BLaER1 treated with 17β-estradiol and CSF1 and Interleukin-3, amounts not matched to agents 10 nM and 100 nM (cell line): ENCODE measurements at regions not wholly inside any gene's neighbourhood (a gene's known extent, or its start where the extent isn't known, plus 50 kb on each side); places are given as distances from the start of the nearest gene placed in this dataset.

ENCODE experiments used
- H3K27ac ChIP-seq, 11 experiments: shearing (Covaris generic); formaldehyde crosslinking; 2 replicates each; pipeline ENCODE4 v1.8.1; 2022
- H3K27me3 ChIP-seq, 11 experiments: shearing (Covaris generic); formaldehyde crosslinking; 2 replicates each; pipeline ENCODE4 v1.8.1; 2022
- H3K36me3 ChIP-seq, 11 experiments: shearing (Covaris generic); formaldehyde crosslinking; 2 replicates each; pipeline ENCODE4 v1.8.1; 2022
- H3K4me1 ChIP-seq, 10 experiments: shearing (Covaris generic); formaldehyde crosslinking; 2 replicates each; pipeline ENCODE4 v1.8.1; 2022
- H3K4me2 ChIP-seq, 11 experiments: shearing (Covaris generic); formaldehyde crosslinking; 2 replicates each; pipeline ENCODE4 v1.8.1; 2022
- H3K4me3 ChIP-seq, 10 experiments: shearing (Covaris generic); formaldehyde crosslinking; 2 replicates each; pipeline ENCODE4 v1.8.1; 2022
- H3K9ac ChIP-seq, 11 experiments: shearing (Covaris generic); formaldehyde crosslinking; 2 replicates each; pipeline ENCODE4 v1.8.1; 2022
- H3K9me3 ChIP-seq, 11 experiments: shearing (Covaris generic); formaldehyde crosslinking; replicated peaks in 1 of 11; 2 replicates each; pipeline ENCODE4 v1.8.1; 2022
- H4K20me1 ChIP-seq, 11 experiments: shearing (Covaris generic); formaldehyde crosslinking; 2 replicates each; pipeline ENCODE4 v1.8.1; 2022
- Cebpa-rat ChIP-seq, 11 experiments: shearing (Covaris generic); IDR thresholded peaks; 2 replicates each; pipeline ENCODE4 v1.8.1; 2022

GRCh38 chr11:19661827-19662226 lies 50.8 kb upstream of the NAV2 start:
- no peaks in the 10 kb centered on the region for H4K20me1 ChIP-seq
- no peak overlapping the region for H3K4me3 ChIP-seq
- no peaks in the 10 kb centered on the region for H3K27me3 ChIP-seq
- no peak for TF ChIP-seq Cebpa-rat (IDR thresholded peaks at IDR 0.05)
- no peak overlapping the region for H3K4me2 ChIP-seq
- H3K9me3 ChIP-seq = no peaks in the 10 kb centered on the region
- no peaks in the 10 kb centered on the region for H3K36me3 ChIP-seq
- no peak overlapping the region for H3K27ac ChIP-seq
- no peak overlapping the region for H3K9ac ChIP-seq
- H3K4me1 ChIP-seq = peaks cover 0 to 18% (median 8%) of the 10 kb centered on the region in 10 experiments; a peak in 10 of 20 replicates

DNA sequence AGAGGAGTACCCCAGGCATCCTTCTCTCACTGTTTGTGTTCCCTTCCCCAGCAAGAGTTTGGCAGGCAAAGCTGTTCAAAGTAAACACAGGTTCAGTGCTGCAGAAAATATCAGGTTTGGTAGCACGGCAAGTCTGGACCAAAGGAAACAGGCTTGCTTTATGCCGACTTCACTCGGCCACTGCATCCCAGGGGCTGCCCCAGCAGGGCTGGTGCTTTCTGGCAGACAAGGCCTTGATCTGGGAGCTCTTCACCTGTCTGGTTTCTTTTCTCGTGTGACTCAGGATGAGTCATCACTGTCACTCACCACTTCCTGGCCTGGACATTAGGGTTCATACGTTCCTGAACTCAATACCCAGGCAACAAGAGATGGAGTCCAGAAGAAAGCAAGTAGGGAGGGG lies 52.6 kb upstream of the NAV2 start:
- Histone ChIP-seq H4K20me1 (no peaks in the 10 kb centered on the region), H3K27ac (no peak overlapping the region), H3K4me3 (no peak overlapping the region), H3K9me3 (no peaks in the 10 kb centered on the region), H3K4me2 (peak overlapping the region in 2 of 11 experiments; percentile 6 to 36; a peak in 2 of 22 replicates), H3K27me3 (no peaks in the 10 kb centered on the region), H3K4me1 (peaks cover 0 to 12% (median 5%) of the 10 kb centered on the region in 10 experiments; a peak in 9 of 20 replicates), H3K36me3 (no peaks in the 10 kb centered on the region), H3K9ac (no peak overlapping the region; a peak in 1 of 22 replicates)
- TF ChIP-seq Cebpa-rat (IDR thresholded peaks at IDR 0.05) = no peak

GRCh38 chr11:19659529-19659928 lies 53.1 kb upstream of the NAV2 start:
- Histone ChIP-seq H3K27ac (no peak overlapping the region), H3K4me1 (peaks cover 0 to 6% (median under 1%) of the 10 kb centered on the region in 10 experiments; a peak in 6 of 20 replicates), H3K9ac (no peak overlapping the region), H3K36me3 (no peaks in the 10 kb centered on the region), H3K4me2 (no peak overlapping the region), H3K9me3 (no peaks in the 10 kb centered on the region), H3K27me3 (no peaks in the 10 kb centered on the region), H4K20me1 (no peaks in the 10 kb centered on the region), H3K4me3 (no peak overlapping the region)
- TF ChIP-seq Cebpa-rat (IDR thresholded peaks at IDR 0.05) = no peak

DNA sequence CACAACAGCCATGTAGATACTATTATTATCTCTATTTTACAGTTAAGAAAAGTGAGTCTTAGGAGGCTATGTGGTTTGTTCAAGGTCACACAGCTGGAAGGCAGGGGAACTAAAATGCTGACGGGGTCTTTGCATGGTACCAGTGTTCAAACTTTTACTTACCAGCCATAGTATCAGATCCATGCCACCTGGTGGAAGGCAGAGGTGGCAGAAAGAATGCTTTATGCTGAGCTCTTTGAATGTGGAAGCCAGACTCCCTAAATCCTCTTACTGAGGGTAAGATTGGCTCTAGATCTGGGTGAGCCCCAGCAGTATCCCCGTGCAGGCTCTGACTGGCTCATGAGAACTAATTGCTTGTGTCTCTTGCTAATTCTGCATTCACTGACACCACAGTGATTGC lies 54.3 kb upstream of the NAV2 start:
- Histone ChIP-seq H3K27me3 (no peaks in the 10 kb centered on the region), H3K36me3 (no peaks in the 10 kb centered on the region), H3K27ac (no peak overlapping the region), H3K9ac (no peak overlapping the region), H3K4me3 (no peak overlapping the region), H3K9me3 (no peaks in the 10 kb centered on the region), H3K4me1 (peaks cover 0 to 5% (median 0%) of the 10 kb centered on the region in 10 experiments; a peak in 1 of 20 replicates), H4K20me1 (no peaks in the 10 kb centered on the region), H3K4me2 (no peak overlapping the region)
- TF ChIP-seq Cebpa-rat (IDR thresholded peaks at IDR 0.05) = no peak

- Histone ChIP-seq H3K27ac (no peak overlapping the region), H4K20me1 (no peaks in the 10 kb centered on the region), H3K9me3 (no peaks in the 10 kb centered on the region), H3K9ac (no peak overlapping the region), H3K4me3 (no peak overlapping the region), H3K4me1 (peaks cover 0 to 5% (median 0%) of the 10 kb centered on the region in 10 experiments; a peak in 1 of 20 replicates), H3K27me3 (no peaks in the 10 kb centered on the region), H3K36me3 (no peaks in the 10 kb centered on the region), H3K4me2 (no peak overlapping the region)
- TF ChIP-seq Cebpa-rat (IDR thresholded peaks at IDR 0.05) = no peak
These were observed 56.5 kb upstream of the NAV2 start for GRCh38 chr11:19656140-19656541.

DNA sequence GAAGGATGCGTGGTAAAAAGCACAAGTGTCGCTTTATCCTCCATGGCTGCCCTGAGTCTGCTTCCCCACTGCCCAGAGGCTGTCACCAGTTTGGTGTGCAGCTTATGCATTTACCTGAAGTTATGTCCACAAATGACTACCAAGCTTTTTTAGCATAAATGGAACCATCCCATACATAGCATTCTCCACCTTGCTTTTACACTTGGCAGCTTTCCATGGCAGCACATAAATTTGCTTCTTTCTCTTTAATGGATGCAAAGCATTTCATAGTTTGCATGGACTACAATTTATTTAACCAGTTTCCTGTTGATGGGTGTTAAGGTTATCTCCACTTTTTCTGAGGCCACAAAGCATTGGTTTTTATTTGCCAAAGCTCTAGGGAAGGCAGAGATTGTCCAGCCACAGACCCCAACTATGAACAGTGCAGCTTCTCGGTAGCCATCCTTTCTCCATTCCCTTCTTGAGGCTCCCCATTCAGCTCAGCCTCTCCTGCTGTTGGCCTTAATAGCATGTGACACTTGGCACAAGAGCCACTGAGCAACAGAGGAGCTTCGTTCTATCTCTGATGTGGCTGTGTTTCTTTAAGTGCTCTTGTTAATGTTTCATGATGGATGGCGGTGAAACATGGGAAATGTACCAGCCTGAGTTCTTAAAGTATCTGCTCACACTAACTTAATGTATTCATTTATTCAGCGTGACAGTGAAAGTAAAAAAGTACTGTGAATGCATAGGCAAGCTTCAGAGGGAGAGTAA lies 59.8 kb upstream of the NAV2 start:
- Histone ChIP-seq H4K20me1 (no peaks in the 10 kb centered on the region), H3K9ac (no peak overlapping the region), H3K27ac (no peak overlapping the region), H3K27me3 (no peaks in the 10 kb centered on the region), H3K4me1 (no peaks in the 10 kb centered on the region), H3K9me3 (no peaks in the 10 kb centered on the region), H3K4me2 (no peak overlapping the region), H3K36me3 (no peaks in the 10 kb centered on the region), H3K4me3 (no peak overlapping the region)
- TF ChIP-seq Cebpa-rat (IDR thresholded peaks at IDR 0.05) = no peak

GRCh38 chr11:19651653-19652052 lies 61.0 kb upstream of the NAV2 start:
- Histone ChIP-seq H3K36me3 (no peaks in the 10 kb centered on the region), H3K27ac (no peak overlapping the region), H3K4me3 (no peak overlapping the region), H3K9me3 (no peaks in the 10 kb centered on the region), H3K9ac (no peak overlapping the region), H3K4me2 (no peak overlapping the region), H3K4me1 (peaks cover 0 to 8% (median 0%) of the 10 kb centered on the region in 10 experiments; a peak in 4 of 20 replicates), H3K27me3 (no peaks in the 10 kb centered on the region), H4K20me1 (no peaks in the 10 kb centered on the region)
- no peak for TF ChIP-seq Cebpa-rat (IDR thresholded peaks at IDR 0.05)

GRCh38 chr11:19651028-19651427 lies 61.6 kb upstream of the NAV2 start:
- Histone ChIP-seq H3K4me3 (no peak overlapping the region), H3K27ac (no peak overlapping the region), H4K20me1 (no peaks in the 10 kb centered on the region), H3K9ac (no peak overlapping the region), H3K27me3 (no peaks in the 10 kb centered on the region), H3K36me3 (no peaks in the 10 kb centered on the region), H3K4me1 (peaks cover 0 to 9% (median 0%) of the 10 kb centered on the region in 10 experiments; a peak in 4 of 20 replicates), H3K9me3 (no peaks in the 10 kb centered on the region), H3K4me2 (no peak overlapping the region)
- no peak for TF ChIP-seq Cebpa-rat (IDR thresholded peaks at IDR 0.05)

DNA sequence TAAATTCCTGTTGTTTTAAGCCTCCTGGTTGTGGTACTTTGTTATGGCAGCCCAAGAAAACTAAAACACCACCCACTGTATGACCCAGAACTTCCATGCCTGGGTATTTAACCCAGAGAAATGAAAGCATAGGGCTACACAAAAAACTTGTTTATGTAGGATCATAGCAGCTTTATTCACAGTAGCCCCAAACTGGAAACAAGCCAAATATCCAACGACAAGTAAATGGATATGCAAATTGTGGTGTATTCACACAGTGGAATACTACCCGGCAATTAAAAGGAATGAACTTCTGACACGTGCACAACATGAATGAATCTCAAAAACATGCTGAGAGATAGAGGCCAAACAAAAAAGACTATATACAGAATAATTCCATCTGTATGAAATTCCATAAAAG lies 62.2 kb upstream of the NAV2 start:
- no peaks in the 10 kb centered on the region for H3K36me3 ChIP-seq
- no peak overlapping the region for H3K4me3 ChIP-seq
- no peak overlapping the region for H3K4me2 ChIP-seq
- peaks cover 0 to 9% (median 0%) of the 10 kb centered on the region in 10 experiments; a peak in 4 of 20 replicates for H3K4me1 ChIP-seq
- no peak overlapping the region for H3K9ac ChIP-seq
- TF ChIP-seq Cebpa-rat (IDR thresholded peaks at IDR 0.05) = no peak
- H3K27me3 ChIP-seq = no peaks in the 10 kb centered on the region
- no peak overlapping the region for H3K27ac ChIP-seq
- H4K20me1 ChIP-seq = no peaks in the 10 kb centered on the region
- H3K9me3 ChIP-seq = no peaks in the 10 kb centered on the region

- Histone ChIP-seq H4K20me1 (no peaks in the 10 kb centered on the region), H3K4me2 (no peak overlapping the region), H3K27ac (no peak overlapping the region), H3K9me3 (no peaks in the 10 kb centered on the region), H3K36me3 (no peaks in the 10 kb centered on the region), H3K4me1 (peaks cover 0 to 9% (median 0%) of the 10 kb centered on the region in 10 experiments; a peak in 4 of 20 replicates), H3K4me3 (no peak overlapping the region), H3K27me3 (no peaks in the 10 kb centered on the region), H3K9ac (no peak overlapping the region)
- no peak for TF ChIP-seq Cebpa-rat (IDR thresholded peaks at IDR 0.05)
These were observed 62.9 kb upstream of the NAV2 start for GRCh38 chr11:19649751-19650150.
